ENCODE measurements at regions not wholly inside any gene's neighbourhood (a gene's known extent, or its start where the extent isn't known, plus 50 kb on each side); places are given as distances from the start of the nearest gene placed in this dataset.

- no peak overlapping the region for H3K4ac ChIP-seq (replicated peaks; ENCODE audit: insufficient read length, low read depth, low read length)
- H3K36me3 ChIP-seq (ENCODE audit: control insufficient read depth in 2 of 4, insufficient read depth in 4 of 4, low read length in 3 of 4) = no peaks in the 10 kb centered on the region
- peaks cover 6 to 15% of the 10 kb centered on the region in 2 experiments; a peak in 3 of 4 replicates for H3K9me3 ChIP-seq (ENCODE audit: insufficient read depth in 2 of 2, low read depth in 1 of 2, low read length in 1 of 2)
- no peak overlapping the region for H4K5ac ChIP-seq (ENCODE audit: insufficient read length, low read depth, low read length)
- CTCF ChIA-PET (ENCODE audit: partially characterized antibody) = no interaction called here
- no peaks in the 10 kb centered on the region for H3K27me3 ChIP-seq (replicated peaks in 1 of 4; ENCODE audit: control insufficient read depth in 3 of 4, extremely low read depth in 1 of 4, insufficient read depth in 3 of 4, low read length in 3 of 4)
- H3K56ac ChIP-seq (replicated peaks; ENCODE audit: insufficient read length, low read depth, low read length) = no peak overlapping the region
- no peak overlapping the region for H4K8ac ChIP-seq (ENCODE audit: extremely low read depth, insufficient read depth, low read length)
- H3K4me3 ChIP-seq (ENCODE audit: extremely low read depth in 1 of 4, insufficient read depth in 2 of 4, low read depth in 3 of 4, low read length in 4 of 4) = no peak overlapping the region
- no peaks in the 10 kb centered on the region for H3K79me2 ChIP-seq (ENCODE audit: control insufficient read depth in 1 of 2, insufficient read depth in 2 of 2, low read length in 2 of 2)
- no peaks in the 10 kb centered on the region; the same call in 1 of the 2 replicates for H3K79me1 ChIP-seq (ENCODE audit: low read depth, low read length)
- H3K9ac ChIP-seq (replicated peaks in 1 of 4; ENCODE audit: extremely low read depth in 1 of 4, low read depth in 3 of 4, low read length in 3 of 4) = no peak overlapping the region
- POLR2A ChIA-PET (ENCODE audit: partially characterized antibody) = no interaction called here
- H4K91ac ChIP-seq (replicated peaks; ENCODE audit: insufficient read length, low read length) = no peak overlapping the region
- H2BK12ac ChIP-seq (ENCODE audit: low read depth, low read length) = no peak overlapping the region
- H3K23me2 ChIP-seq (ENCODE audit: low read depth, low read length) = no peaks in the 10 kb centered on the region
- H2BK120ac ChIP-seq (replicated peaks; ENCODE audit: low read depth, low read length) = no peak overlapping the region
- TF ChIP-seq ATF2 (IDR thresholded peaks at IDR 0.05; ENCODE audit: low read length) (no peak), CBX5 (IDR thresholded peaks at IDR 0.05; ENCODE audit: low read depth, low read length) (no peak)
- H2BK5ac ChIP-seq (ENCODE audit: low read depth, low read length) = no peak overlapping the region
- H3K27ac ChIP-seq (ENCODE audit: low read depth, low read length) = no peak overlapping the region
- H3K4me1 ChIP-seq (replicated peaks in 1 of 4; ENCODE audit: control insufficient read depth in 3 of 4, insufficient read depth in 4 of 4, low read length in 3 of 4) = no peaks in the 10 kb centered on the region
- no peak overlapping the region for H3K23ac ChIP-seq (ENCODE audit: insufficient read length)
- DNase-seq (ENCODE audit: low read depth in 1 of 2, low spot score in 2 of 2) (no peak), FAIRE-seq (peak; percentile 13)
- H2AFZ ChIP-seq (ENCODE audit: low read length) = no peak overlapping the region
- H2BK15ac ChIP-seq (ENCODE audit: low read length) = no peak overlapping the region
- H2BK20ac ChIP-seq (ENCODE audit: low read length) = no peak overlapping the region
- no peak overlapping the region for H3K4me2 ChIP-seq (ENCODE audit: insufficient read depth in 1 of 2, low read depth in 2 of 2, low read length in 2 of 2)
- H4K20me1 ChIP-seq (replicated peaks in 1 of 2; ENCODE audit: control insufficient read depth in 1 of 2, insufficient read depth in 2 of 2, low read length in 2 of 2) = no peaks in the 10 kb centered on the region
- H3K18ac ChIP-seq (ENCODE audit: extremely low read depth, low read length) = no peak overlapping the region
- H3K14ac ChIP-seq (ENCODE audit: insufficient read length) = no peak overlapping the region
- H2AK5ac ChIP-seq (ENCODE audit: low read depth, low read length) = no peak overlapping the region
Observed at GRCh38 chr2:56068746-56069145, 115.0 kb upstream of the CCDC85A start.

All from H1 (cell line).